ENCODE measurements at regions not wholly inside any gene's neighbourhood (a gene's known extent, or its start where the extent isn't known, plus 50 kb on each side); places are given as distances from the start of the nearest gene placed in this dataset.
A peak's percentile ranks its signal among the peaks of the same experiment; 100 is the strongest.

GRCh38 chr10:81008726-81009125 lies 471.0 kb downstream of the SH2D4B start:
- no peak for DNase-seq (ENCODE audit: extremely low read depth, low read depth)

GRCh38 chr10:81009296-81009695 lies 471.6 kb downstream of the SH2D4B start:
- DNase-seq (ENCODE audit: extremely low read depth, low read depth): no peak

GRCh38 chr10:81013771-81014170 lies 476.1 kb downstream of the SH2D4B start:
- DNase-seq (ENCODE audit: extremely low read depth, low read depth): no peak

GRCh38 chr10:81019029-81019890 lies 481.6 kb downstream of the SH2D4B start:
- DNase-seq (ENCODE audit: extremely low read depth, low read depth): peak; percentile 23

GRCh38 chr10:81021428-81022129 lies 483.9 kb downstream of the SH2D4B start:
- no peak for DNase-seq (ENCODE audit: extremely low read depth, low read depth)

- no peak for DNase-seq (ENCODE audit: extremely low read depth, low read depth)
Measured at GRCh38 chr10:81026591-81026990, 488.9 kb downstream of the SH2D4B start.

- no peak for DNase-seq (ENCODE audit: extremely low read depth, low read depth)
Measured at GRCh38 chr10:81027223-81027622, 489.5 kb downstream of the SH2D4B start.

- no peak for DNase-seq (ENCODE audit: extremely low read depth, low read depth)
Measured at GRCh38 chr10:81027706-81028105, 490.0 kb downstream of the SH2D4B start.

- DNase-seq (ENCODE audit: extremely low read depth, low read depth): no peak
Measured at GRCh38 chr10:81031774-81032173, 494.1 kb downstream of the SH2D4B start.

GRCh38 chr10:81034383-81034782 lies 496.7 kb downstream of the SH2D4B start:
- no peak for DNase-seq (ENCODE audit: extremely low read depth, low read depth)

GRCh38 chr10:81036257-81036656 lies 498.6 kb downstream of the SH2D4B start:
- no peak for DNase-seq (ENCODE audit: extremely low read depth, low read depth)

- no peak for DNase-seq (ENCODE audit: extremely low read depth, low read depth)
Measured at GRCh38 chr10:81040031-81040430, 502.3 kb downstream of the SH2D4B start.

GRCh38 chr10:81040940-81041339 lies 503.2 kb downstream of the SH2D4B start:
- DNase-seq (ENCODE audit: extremely low read depth, low read depth): no peak

GRCh38 chr10:81042647-81043046 lies 504.9 kb downstream of the SH2D4B start:
- no peak for DNase-seq (ENCODE audit: extremely low read depth, low read depth)

GRCh38 chr10:81065474-81065873 lies 527.8 kb downstream of the SH2D4B start:
- no peak for DNase-seq (ENCODE audit: extremely low read depth, low read depth)

GRCh38 chr10:81068460-81068859 lies 530.8 kb downstream of the SH2D4B start:
- DNase-seq (ENCODE audit: extremely low read depth, low read depth): no peak

- DNase-seq (ENCODE audit: extremely low read depth, low read depth): no peak
Measured at GRCh38 chr10:81071087-81071796, 533.5 kb downstream of the SH2D4B start.

GRCh38 chr10:81073155-81073554 lies 535.5 kb downstream of the SH2D4B start:
- DNase-seq (ENCODE audit: extremely low read depth, low read depth): no peak

- DNase-seq (ENCODE audit: extremely low read depth, low read depth): no peak
Measured at GRCh38 chr10:81081887-81082620, 544.4 kb downstream of the SH2D4B start.

GRCh38 chr10:81082621-81083376 lies 545.1 kb downstream of the SH2D4B start:
- DNase-seq (ENCODE audit: extremely low read depth, low read depth): no peak
